GM19438 (cell line): ENCODE measurements at regions not wholly inside any gene's neighbourhood (a gene's known extent, or its start where the extent isn't known, plus 50 kb on each side); places are given as distances from the start of the nearest gene placed in this dataset.

Experiments used
- ATAC-seq: cut with Tn5 transposase; IDR thresholded peaks from one replicate; pipeline ENCODE4 v1.9.1; 2021; ENCODE audit warnings: low read depth; ENCODE audit not compliant: unreplicated experiment

DNA sequence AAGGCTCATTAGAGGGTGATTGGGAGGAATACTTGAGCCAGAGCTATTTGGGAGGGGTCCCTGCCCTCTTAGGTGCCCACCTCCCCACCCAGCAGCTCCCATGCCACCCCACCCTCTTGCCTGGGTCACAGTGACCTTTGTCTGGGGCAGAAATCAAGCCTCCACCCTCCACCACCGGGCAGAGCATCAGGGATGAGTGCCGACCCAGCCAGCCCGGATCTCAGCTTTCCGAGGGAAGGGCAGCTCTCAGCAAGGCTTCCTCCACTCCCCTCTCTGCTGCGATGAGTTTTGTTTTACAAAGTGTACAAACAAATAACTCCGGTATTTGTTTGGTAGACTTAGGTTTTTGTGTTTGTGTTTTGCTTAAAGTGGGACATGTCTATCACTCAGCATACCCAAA, 136.7 kb upstream of the CST7 start:
- no peak for ATAC-seq

DNA sequence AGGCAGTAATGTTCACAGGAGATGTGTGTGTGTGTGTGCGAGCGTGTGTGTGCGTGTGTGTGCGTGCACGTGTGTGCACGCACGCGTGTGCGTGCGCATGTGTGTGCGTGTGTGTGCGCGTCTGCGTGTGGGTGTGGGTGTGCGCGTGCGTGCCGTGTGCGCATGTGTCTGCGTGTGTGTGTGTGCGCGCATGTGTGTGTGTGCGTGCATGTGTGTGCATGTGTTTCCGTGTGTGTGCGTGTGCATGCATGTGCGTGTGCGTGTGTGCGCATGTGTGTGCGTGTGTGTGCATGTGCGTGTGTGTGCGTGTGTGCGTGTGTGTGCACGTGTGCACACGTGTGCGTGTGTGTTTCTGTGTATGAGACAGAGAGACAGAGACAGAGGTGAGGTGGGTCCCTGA, 136.0 kb upstream of the CST7 start:
- ATAC-seq = no peak

DNA sequence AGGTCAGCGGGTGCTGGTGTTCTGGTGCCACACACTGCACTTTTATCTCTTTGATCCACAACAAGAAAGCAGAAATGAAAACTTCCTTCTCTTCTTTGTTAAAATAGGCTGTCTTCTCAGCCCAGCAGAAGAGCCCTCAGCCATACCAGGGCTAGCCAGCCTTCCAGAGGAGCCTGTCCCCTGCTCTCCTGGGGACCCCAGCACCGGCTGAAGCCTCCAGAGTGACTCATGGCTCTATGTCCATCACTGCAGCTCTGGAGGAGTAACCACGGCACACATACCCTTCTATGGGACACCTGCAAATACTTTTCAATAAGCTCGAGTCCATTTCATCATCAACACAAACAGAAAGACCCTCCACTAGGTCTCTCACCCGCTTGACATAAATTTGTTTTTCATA, 135.6 kb upstream of the CST7 start:
- ATAC-seq = no peak

DNA sequence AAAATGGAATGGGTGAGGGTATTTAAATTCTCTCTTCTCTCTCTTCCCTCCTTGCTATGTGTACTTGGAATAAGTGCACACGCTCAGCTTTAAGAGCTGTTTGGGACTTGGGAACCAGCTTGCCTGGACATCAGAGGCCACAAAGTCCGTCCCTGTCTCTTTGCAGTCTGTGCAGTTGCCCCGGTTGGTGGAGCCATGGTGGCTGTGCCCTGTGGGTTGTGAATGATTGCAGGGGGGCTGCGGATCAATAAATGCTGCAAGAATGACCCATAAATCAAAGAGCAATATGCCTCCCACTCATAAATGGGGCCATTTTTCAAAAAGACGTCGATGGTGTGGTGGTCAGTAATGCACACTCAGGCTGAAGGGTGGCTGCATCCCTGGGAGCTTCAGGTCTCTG, 135.1 kb upstream of the CST7 start:
- no peak for ATAC-seq

DNA sequence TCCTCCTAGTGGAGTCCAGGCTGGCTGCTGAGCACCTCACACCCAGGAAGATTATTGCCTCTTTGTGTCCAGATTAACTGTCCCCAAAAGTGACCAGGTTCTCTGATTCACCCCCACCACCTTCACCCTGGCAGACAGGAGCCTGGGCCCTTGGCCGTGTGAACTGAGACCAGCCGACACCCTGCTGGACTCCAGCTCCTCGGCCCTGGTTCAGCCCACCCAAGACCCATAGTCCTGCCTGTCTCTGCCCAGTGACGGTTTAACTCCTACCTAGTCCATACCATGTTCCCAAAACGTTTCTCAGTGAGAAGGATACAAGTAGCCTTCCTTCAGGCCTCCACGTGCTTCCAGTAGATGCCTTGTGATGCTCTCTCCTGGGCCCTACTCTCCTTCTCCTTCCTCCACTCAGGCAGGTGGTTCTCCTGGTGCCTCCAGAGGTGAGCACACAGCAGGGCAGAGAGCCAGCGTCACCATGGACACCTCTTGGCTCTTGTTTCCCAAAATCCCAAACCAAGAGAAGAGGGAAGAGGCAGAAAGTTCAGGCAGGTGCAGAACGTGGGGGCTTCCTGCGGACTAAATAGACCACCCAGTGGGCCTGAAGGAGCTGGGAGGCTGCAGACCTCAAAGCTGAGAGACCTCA, 134.4 kb upstream of the CST7 start:
- ATAC-seq = no peak

DNA sequence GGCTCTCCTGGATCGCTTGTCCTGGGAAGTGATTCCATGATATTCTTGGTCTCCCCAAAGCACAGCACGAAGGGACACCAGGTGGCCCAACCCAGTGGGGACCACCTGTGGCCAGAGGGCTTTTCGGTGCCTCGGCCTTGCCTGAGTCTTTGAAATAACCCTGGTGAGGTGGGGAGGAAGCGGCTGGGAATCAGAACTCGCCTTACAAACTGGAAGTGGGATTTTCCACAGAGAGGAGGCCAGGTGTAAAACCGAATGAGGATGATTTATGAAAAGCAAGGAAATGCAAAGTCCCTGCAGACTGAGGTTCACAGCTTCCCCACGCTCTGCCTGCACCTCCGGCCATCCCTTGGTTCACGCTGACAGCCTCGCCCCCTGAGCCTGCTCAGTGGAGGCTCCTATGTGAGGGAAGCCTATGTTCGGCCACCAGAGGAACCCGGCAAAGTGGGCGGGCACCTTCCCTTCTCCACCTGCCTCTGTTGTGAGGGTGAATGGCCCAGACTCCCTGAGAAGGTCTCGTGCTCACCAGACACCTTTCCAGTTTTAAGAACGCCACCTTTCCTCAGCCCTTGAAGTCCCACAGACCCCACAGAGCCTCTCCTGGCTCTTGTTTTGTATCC, 133.8 kb upstream of the CST7 start:
- no peak for ATAC-seq

DNA sequence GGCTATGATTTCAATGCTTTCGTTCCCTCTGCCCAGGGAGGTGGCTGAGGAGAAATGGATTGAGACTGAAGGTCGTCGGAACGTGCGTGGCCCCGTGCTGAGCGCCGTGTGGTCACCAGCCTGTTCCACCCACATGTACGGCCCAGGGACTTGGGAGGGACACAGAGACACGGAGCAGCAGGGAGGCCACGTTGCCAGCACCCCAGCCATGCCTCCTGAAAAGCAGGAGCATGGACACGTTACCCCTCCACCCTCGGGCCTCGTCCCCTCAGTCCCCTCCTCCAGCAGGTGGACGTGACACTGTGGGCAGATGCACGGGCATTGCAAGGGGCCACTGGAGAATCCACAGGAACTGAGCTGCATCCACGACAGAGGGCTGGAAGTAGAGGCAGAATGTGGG, 133.1 kb upstream of the CST7 start:
- no peak for ATAC-seq

DNA sequence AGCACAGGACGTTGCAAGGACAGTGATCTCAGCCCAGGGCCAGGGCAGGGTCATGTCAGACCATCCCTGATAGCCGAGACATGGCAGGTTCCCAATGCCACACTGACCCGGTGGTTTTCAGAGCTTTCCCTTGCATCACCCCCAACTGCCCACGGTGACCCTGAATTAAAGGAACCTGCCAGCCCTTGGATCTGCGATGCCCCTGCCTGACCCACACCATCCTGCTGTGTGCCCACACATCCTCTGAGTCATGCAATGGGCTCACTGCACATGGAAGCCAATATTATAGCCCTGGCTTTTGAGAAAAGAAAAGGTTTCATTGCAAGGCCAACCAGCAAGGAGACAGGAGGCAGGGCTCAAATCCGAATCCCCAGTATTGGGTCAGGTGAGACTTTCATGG, 132.6 kb upstream of the CST7 start:
- no peak for ATAC-seq

DNA sequence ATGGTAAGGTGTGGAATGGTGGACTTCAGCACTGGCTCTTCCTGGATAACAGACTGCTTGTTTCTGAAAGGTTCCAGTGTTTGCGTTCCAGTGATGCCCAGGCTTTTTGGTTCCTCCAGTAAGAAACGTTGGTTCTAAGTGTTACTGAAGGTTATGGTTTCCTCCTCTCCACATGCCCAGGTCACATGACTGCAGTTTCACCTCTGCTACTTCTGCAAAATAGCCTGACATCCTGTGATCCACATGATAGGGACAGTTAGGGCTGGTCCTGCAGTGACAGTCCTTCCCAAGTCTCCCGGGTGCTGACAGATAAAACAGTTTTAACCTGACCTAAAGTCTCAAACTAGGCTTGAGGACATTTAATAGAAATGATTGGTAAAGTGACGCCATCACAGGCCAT, 132.2 kb upstream of the CST7 start:
- no peak for ATAC-seq

DNA sequence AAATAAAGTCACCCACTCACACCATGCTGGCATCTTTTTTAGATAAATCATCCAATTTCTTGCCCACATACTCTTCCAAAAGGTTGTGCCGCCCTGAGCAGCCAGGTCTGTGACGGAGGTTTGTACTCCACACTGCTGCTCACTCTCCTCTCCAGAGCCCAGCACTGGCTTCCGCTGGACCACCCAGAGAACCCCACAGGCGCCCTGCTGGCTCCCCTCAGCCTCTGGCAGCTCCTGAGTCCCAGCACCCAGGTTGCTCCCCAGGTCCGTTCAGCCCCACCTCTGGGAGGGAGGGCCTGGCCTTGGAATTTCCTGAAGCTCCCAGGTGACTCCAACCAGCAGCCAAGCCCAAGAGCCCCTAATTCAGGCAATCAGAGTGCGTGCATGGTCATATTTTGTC, 131.7 kb upstream of the CST7 start:
- ATAC-seq = no peak

DNA sequence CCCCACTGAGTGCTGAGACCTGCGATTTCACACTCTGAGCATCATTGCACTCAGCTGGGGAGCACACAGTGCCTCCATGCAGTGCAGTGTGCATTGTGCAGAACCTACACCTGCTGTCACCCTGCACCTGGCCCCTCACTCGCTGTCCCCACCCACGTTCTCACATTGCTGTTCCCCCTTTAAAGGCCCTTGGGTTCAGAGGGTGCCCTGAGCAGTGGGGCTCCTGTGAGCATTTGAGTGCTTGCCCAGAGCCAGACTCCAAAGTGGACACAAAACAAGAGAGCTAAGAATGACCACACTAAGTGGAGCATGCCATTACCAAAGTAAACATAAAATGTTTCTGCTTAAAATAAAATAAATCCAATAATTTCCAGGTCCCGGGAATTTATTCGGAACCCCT, 131.0 kb upstream of the CST7 start:
- no peak for ATAC-seq

DNA sequence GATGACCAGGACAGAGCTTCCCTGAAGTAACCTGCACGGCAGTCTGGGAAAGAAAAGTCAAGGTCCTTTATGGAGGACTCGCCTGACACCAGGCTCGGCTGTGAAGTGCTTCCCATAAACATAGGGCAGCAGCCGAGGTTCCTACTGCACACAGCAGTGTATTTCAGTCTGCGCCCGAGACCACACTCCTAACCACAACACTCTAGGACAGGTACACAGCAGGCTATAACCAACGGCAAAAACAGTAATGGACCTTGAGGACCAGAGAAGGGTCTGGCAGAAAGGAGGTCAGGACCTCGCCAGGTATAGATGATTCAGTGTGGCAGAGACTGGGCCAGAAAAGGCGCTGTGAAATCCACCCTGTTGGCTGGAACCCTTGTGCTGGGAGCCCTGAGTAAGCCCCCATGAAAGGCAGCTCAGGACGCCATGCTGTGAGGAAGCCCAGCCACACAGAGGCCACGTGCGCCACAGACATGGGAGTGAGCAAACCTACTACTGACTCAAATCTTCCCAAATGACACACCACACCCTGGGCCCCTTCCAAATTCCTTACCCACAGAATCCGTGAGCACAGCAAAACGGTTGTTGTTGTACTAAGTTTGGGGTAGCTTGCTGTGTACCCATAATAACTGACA, 129.6 kb upstream of the CST7 start:
- no peak for ATAC-seq

DNA sequence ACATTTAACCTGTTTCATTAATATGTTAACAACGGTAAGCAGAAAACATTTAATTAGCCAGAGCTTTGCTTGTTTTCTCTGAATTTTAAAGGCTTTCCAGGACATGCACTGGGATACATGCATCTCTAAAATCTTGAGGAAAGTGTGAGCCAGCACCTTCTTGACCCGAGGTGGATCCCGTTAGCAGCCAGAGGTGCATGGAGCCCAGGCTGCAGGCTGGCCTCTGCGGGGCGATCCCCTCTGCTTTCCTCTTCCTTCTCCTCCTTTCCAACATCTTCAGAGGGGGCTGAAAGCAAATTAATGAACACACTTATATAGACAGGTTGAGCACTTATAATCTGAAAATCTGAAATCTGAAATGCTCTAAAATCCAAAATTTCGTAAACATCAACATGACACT, 128.7 kb upstream of the CST7 start:
- ATAC-seq = no peak

DNA sequence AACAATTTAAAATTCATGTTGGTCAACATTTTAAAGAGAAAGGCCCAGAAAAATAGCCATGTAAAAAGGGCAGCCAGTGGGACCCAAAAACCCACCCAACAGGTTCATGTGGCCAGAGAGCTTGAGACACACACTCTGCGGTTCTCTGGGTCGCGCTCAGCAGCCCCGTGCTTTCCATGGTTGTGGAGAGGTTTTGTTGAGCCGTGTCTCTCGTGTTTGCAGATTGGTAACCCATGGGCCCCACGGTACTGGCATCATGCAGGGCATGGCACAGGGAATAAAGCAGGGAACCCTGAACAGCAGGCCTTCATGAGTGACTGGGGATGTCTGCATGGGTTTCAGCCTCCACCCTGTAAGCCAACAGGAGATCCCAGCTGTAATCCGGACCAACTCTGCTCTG, 127.7 kb upstream of the CST7 start:
- ATAC-seq = no peak

DNA sequence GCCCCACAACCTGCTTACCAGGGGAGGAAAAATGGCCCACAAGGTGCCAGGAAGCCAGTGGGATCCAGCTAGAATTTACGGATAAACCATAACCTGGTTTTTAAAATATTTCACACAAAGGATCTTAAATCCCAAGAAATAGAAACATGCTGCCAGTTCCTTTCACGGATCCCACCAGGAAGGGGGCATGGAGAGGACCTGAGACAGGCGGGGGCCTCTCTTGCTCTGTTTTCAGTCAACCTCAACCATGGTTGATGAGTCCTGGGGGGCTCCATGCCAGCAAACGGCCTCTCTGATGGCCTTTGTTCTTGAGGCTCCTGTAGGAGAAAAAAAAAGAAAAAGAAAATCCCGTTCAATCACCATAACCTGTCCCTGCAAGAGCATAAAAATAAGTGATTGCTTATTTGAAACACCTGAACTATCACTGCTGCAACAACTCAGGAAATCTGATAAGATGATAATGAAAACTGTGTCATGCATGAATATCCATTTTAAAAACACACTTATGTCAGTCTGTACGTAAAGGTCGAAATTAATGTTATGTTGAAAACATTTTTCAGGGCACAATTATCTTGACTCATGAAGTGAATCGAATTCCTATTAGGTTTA, 125.8 kb upstream of the CST7 start:
- no peak for ATAC-seq

DNA sequence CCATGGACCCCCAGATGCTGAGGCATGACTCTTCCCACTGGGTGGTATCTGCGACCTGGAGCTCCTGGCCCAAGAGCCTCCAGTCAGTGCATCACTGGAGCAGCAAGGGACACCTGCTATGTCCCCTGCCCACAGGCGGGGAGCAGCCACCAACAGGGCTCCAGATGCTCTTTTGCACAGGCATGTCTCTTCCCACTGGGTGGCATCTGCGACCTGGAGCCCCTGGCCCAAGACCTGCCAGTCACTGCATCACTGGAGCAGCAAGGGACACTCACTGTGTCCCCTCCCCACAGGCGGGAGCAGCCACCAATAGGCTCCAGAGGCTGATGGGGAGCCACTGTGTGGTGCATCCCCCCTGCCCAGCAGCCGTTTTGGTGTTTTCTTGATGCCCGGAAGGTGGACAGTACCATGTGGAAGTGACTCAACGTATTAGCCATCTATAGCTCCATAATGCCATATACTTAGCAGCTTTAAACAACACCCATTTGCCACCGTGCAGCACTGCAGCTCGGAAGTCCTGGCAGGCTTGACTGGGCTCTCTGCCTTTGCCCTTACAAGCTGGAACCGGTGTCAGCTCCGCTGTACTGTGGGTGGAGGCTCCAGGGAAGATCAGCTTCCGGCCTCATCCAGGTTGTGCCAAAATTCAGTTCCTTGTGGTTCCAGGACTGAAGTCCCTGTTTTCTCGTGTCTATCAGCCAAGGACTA, 124.9 kb upstream of the CST7 start:
- ATAC-seq = no peak

DNA sequence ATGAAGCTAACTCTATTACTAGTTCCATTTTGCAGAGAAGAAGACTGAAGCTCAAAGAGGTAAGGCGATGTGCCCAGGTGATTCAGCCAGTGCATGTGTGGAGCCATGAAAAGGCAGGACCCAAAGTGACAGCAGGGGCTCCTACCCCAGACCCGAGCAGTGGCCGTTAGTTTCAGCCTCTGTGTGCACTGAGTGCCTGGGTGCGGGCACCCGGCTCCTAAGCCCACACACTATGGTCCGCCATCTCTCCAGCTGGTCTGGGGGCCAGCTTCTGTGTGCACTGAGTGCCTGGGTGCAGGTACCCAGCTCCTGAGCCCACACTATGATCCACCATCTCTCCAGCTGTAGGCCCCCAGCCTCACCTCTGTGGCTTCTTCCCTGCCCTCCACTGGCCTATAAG, 123.5 kb upstream of the CST7 start:
- ATAC-seq = no peak

DNA sequence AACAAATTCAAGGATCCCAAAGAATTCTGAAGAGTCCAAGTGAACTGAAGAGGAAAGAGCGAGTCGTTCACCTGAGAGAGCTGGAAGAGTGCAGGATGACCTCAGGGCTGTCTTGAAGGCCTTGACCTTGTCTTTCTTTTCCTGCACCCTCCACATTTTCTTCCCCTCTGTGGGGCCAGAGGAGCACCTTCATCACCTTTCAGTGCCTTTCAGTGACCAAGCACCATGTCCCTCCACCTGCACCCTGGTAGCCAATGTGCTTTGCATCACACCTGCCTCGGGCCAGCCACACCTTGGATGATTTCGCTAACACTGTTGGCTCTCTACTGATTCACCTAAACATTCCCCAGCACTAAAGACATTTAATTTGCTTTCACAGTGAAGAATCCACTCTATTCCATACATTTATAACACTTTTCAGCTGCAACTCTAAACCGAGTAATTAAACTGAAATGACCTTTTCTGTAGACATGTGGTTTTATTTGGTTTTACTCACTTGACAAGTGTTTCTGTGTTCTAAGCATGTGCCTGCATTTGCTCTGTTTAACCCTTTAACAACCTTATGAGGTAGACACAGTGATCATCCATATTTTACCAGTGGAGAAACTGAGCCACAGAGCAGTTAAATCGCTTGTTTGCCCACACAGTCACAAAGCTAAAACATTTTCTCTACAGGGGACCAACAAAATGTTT, 121.3 kb upstream of the CST7 start:
- ATAC-seq = no peak

DNA sequence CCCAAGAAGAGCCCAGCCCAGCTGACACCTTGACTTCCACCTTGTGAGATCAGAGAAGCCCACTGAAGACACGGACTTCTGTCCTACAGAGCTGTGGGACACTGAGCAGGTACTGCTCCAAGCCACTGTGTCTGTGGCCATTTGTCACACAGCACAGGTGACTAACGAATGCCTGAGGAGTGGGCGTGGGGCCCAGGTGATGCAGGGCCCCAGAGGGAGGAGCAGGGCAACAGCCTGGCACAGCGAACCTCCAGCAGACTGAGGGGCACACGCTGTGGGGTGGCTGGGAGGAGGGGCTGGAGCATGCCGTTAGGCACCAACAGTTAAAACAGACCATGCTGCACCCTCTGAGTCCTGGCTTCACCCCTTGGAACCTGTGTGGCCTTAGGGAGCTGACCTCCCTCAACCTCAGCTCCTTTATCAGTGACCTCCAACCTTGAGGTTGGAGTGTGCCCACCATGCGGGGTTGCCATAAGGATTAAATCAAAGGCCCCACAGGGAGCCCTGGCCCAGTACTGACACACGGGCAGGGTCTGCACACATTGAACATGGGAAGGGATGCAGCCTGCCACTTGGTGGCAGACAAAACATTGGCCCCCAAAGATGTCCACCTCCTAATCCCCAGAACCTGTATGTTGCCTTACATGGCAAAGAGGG, 119.9 kb upstream of the CST7 start:
- ATAC-seq = no peak

DNA sequence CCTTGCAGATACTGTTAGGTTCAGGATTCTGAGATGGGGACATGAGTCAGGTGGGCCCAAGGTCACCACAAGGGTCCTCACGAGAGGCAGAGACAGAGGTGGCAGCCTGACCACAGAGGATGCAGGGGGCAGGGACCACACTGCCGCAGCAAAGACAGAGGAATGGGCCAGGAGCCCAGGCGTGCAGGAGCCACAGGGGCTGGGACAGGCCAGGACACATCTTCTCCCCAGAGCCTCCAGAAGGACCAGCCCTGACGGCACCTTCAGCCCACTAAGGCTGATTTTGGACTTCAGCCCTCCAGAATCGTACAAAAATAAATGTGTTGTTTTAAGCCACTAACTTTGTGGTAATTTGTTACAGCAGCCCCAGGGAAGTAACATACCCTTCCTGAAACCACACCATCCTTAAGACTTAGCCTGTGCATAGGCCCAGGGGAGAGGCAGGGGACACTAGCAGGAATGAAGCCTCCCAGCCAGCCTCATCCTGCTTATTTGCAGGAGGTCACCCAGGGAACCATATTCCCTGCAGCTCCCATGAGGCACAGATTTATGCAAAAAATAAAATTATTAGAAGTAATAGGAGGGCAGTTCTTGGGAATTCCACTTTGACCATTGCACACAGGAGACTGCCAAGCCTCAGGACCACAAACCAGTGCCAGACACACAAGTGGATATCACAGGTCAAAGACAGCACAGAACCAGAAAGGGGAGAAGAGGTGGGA, 119.3 kb upstream of the CST7 start:
- no peak for ATAC-seq
